BJ (cell line): ENCODE measurements at regions not wholly inside any gene's neighbourhood (a gene's known extent, or its start where the extent isn't known, plus 50 kb on each side); places are given as distances from the start of the nearest gene placed in this dataset.
"Not testable (repeated sequence)": the region's sequence is repeated elsewhere in the genome, so short reads cannot be mapped to it uniquely, and the experiment has no call there.

ENCODE experiments used
- CTCF ChIA-PET: fragments of 350-600 bp; formaldehyde crosslinking; extraction: SDS; loops from one replicate; lab custom pipeline; 2021; ENCODE audit warnings: antibody characterized with exemption, inconsistent platforms; lab: Yijun Ruan, JAX
- POLR2A ChIA-PET: fragments of 300-600 bp; sonication (Branson Sonifier 250); formaldehyde crosslinking; extraction: SDS; loops from one replicate; lab custom pipeline; 2021; ENCODE audit warnings: antibody characterized with exemption; lab: Charles Lee
- DNase-seq: peaks from one replicate; pipeline ENCODE4 v3.0.0-alpha.2; 2011; ENCODE audit warnings: low read depth
- H3K27me3 ChIP-seq: 2 replicates; pipeline ENCODE4 v1.6.0; 2011; ENCODE audit warnings: low read length; ENCODE audit not compliant: control insufficient read depth, insufficient read depth
- H3K36me3 ChIP-seq: 2 replicates; pipeline ENCODE4 v1.5.1; 2011; ENCODE audit warnings: low read length; ENCODE audit not compliant: control insufficient read depth, insufficient read depth
- H3K4me3 ChIP-seq: 2 replicates; pipeline ENCODE4 v1.5.1; 2011; ENCODE audit warnings: low read depth, mild to moderate bottlenecking, control low read depth, low read length
- CTCF ChIP-seq: IDR thresholded peaks from 2 replicates; pipeline ENCODE4 v1.5.1; 2011; ENCODE audit warnings: low read depth, mild to moderate bottlenecking, control low read depth, inconsistent platforms, low read length, moderate library complexity; ENCODE audit not compliant: insufficient read depth

GRCh38 chr7:66503551-66504031, 125.1 kb upstream of the KCTD7 start:
- ChIA-PET CTCF (interaction anchor here (0.5 kb wide), 1 partner anchor 12 kb away, joined by 4 read pairs; no protein-coding TSS in a partner anchor), POLR2A (no interaction called here)
- no peak for DNase-seq
- no peaks in the 10 kb centered on the region for H3K27me3 ChIP-seq
- no peaks in the 10 kb centered on the region for H3K36me3 ChIP-seq
- H3K4me3 ChIP-seq: no peak overlapping the region
- TF ChIP-seq CTCF: no peak

GRCh38 chr7:66504131-66504530, 124.5 kb upstream of the KCTD7 start:
- CTCF ChIA-PET: interaction anchor here (0.5 kb wide), 1 partner anchor 11 kb away, joined by 4 read pairs; no protein-coding TSS in a partner anchor
- POLR2A ChIA-PET: no interaction called here

GRCh38 chr7:66505009-66505408, 123.7 kb upstream of the KCTD7 start:
- Histone ChIP-seq H3K36me3 (no peaks in the 10 kb centered on the region), H3K4me3 (no peak overlapping the region), H3K27me3 (no peaks in the 10 kb centered on the region)
- DNase-seq: no peak
- no peak for TF ChIP-seq CTCF
- CTCF ChIA-PET: no interaction called here
- POLR2A ChIA-PET: no interaction called here

More at GRCh38 chr7:66504131-66504530, 124.5 kb upstream of the KCTD7 start:
- DNase-seq: no peak
- Histone ChIP-seq H3K36me3 (no peaks in the 10 kb centered on the region), H3K4me3 (no peak overlapping the region), H3K27me3 (no peaks in the 10 kb centered on the region)
- TF ChIP-seq CTCF: no peak

- DNase-seq: no peak
- Histone ChIP-seq H3K4me3 (peak overlapping the region; percentile 29), H3K36me3 (no peaks in the 10 kb centered on the region), H3K27me3 (no peaks in the 10 kb centered on the region)
- POLR2A ChIA-PET: no interaction called here
- TF ChIP-seq CTCF: no peak
- CTCF ChIA-PET: no interaction called here
Measured at GRCh38 chr7:66505531-66506451, 122.9 kb upstream of the KCTD7 start.

GRCh38 chr7:66506703-66507102, 122.0 kb upstream of the KCTD7 start:
- POLR2A ChIA-PET, H3K4me3 ChIP-seq, CTCF ChIA-PET, DNase-seq, H3K36me3 ChIP-seq, H3K27me3 ChIP-seq: not testable (repeated sequence)
